ENCODE measurements at regions not wholly inside any gene's neighbourhood (a gene's known extent, or its start where the extent isn't known, plus 50 kb on each side); places are given as distances from the start of the nearest gene placed in this dataset.

DNA sequence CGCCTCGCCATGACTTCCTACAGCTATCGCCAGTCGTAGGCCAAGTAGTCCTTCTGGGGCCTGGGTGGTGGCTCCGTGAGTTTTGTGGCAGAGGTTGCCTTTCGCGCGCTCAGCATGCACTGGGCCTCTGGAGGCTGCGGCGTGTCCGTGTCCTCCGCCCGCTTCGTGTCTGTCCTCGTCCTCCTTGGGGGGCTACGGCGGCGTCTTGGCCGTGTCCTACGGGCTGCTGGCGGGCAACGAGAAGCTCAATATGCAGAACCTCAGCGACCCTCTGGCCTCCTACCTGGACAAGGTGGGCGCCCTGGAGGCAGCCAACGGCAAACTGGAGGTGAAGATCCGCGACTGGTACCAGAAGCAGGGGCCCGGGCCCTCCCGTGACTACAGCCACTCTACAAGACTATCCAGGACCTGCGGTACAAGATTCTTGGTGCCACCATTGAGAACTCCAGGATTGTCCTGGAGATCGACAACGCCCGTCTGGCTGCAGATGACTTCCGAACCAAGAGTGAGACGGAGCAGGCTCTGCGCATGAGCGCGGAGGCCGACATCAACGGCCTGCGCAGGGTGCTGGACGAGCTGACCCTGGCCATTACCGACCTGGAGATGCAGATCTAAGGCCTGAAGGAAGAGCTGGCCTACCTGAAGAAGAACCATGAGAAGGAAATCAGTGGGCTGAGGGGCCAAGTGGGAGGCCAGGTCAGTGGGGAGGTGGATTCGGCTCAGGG lies 296.3 kb downstream of the OGFRL1 start:
- H3K27ac ChIP-seq (ENCODE audit: low read depth in 1 of 2, low read length in 2 of 2) = no peak overlapping the region
- H3K4me3 ChIP-seq (ENCODE audit: low read depth in 1 of 3, low read length in 3 of 3) = no peak overlapping the region
- H3K27me3 ChIP-seq (ENCODE audit: control insufficient read depth in 4 of 4, insufficient read depth in 4 of 4, low read length in 3 of 4) = no peaks in the 10 kb centered on the region
- H3K9ac ChIP-seq (ENCODE audit: low read depth in 1 of 2, low read length in 2 of 2) = no peak overlapping the region
- peaks cover 0 to 9% (median 0%) of the 10 kb centered on the region in 4 donors for H3K9me3 ChIP-seq (ENCODE audit: control insufficient read depth in 4 of 4, low read length in 3 of 4)
- WGBS = 96% methylated on average over 44 of the region's 44 CpGs
- DNase-seq (ENCODE audit: low spot score) = no peak
- TF ChIP-seq YY1 (IDR thresholded peaks at IDR 0.05) (no peak), FOXA1 (IDR thresholded peaks at IDR 0.05) (no peak), GABPA (IDR thresholded peaks at IDR 0.05 in 1 of 2, conservative IDR thresholded peaks at IDR 0.05 in 1 of 2) (no peak), HNF4A (conservative IDR thresholded peaks at IDR 0.05) (no peak)
- TF ChIP-seq, protein P1, sequence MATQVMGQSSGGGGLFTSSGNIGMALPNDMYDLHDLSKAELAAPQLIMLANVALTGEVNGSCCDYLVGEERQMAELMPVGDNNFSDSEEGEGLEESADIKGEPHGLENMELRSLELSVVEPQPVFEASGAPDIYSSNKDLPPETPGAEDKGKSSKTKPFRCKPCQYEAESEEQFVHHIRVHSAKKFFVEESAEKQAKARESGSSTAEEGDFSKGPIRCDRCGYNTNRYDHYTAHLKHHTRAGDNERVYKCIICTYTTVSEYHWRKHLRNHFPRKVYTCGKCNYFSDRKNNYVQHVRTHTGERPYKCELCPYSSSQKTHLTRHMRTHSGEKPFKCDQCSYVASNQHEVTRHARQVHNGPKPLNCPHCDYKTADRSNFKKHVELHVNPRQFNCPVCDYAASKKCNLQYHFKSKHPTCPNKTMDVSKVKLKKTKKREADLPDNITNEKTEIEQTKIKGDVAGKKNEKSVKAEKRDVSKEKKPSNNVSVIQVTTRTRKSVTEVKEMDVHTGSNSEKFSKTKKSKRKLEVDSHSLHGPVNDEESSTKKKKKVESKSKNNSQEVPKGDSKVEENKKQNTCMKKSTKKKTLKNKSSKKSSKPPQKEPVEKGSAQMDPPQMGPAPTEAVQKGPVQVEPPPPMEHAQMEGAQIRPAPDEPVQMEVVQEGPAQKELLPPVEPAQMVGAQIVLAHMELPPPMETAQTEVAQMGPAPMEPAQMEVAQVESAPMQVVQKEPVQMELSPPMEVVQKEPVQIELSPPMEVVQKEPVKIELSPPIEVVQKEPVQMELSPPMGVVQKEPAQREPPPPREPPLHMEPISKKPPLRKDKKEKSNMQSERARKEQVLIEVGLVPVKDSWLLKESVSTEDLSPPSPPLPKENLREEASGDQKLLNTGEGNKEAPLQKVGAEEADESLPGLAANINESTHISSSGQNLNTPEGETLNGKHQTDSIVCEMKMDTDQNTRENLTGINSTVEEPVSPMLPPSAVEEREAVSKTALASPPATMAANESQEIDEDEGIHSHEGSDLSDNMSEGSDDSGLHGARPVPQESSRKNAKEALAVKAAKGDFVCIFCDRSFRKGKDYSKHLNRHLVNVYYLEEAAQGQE (IDR thresholded peaks at IDR 0.05) = no peak
- TF ChIP-seq, protein P2, sequence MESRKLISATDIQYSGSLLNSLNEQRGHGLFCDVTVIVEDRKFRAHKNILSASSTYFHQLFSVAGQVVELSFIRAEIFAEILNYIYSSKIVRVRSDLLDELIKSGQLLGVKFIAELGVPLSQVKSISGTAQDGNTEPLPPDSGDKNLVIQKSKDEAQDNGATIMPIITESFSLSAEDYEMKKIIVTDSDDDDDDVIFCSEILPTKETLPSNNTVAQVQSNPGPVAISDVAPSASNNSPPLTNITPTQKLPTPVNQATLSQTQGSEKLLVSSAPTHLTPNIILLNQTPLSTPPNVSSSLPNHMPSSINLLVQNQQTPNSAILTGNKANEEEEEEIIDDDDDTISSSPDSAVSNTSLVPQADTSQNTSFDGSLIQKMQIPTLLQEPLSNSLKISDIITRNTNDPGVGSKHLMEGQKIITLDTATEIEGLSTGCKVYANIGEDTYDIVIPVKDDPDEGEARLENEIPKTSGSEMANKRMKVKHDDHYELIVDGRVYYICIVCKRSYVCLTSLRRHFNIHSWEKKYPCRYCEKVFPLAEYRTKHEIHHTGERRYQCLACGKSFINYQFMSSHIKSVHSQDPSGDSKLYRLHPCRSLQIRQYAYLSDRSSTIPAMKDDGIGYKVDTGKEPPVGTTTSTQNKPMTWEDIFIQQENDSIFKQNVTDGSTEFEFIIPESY (IDR thresholded peaks at IDR 0.05) = no peak
- H3K4me1 ChIP-seq (ENCODE audit: control insufficient read depth in 4 of 4, insufficient read depth in 4 of 4, low read length in 3 of 4) = no peaks in the 10 kb centered on the region
- no peaks in the 10 kb centered on the region for H3K36me3 ChIP-seq (ENCODE audit: control insufficient read depth in 4 of 4, insufficient read depth in 3 of 4, low read depth in 1 of 4, low read length in 3 of 4)

DNA sequence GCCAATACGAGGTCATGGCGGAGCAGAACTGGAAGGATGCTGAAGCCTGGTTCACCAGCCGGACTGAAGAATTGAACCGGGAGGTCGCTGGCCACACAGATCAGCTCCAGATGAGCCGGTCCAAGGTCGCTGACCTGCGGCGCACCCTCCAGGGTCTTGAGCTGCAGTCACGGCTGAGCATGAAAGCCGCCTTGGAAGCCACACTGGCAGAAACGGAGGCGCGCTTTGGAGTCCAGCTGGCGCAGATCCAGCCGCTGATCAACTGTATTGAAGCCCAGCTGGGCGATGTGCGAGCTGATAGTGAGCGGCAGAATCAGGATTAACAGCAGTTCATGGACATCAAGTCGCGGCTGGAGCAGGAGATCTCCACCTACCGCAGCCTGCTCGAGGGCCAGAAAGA lies 296.9 kb downstream of the OGFRL1 start:
- WGBS = 96% methylated on average over 23 of the region's 23 CpGs
- peaks cover 0 to 9% (median 0%) of the 10 kb centered on the region in 4 donors for H3K9me3 ChIP-seq (ENCODE audit: control insufficient read depth in 4 of 4, low read length in 3 of 4)
- H3K27me3 ChIP-seq (ENCODE audit: control insufficient read depth in 4 of 4, insufficient read depth in 4 of 4, low read length in 3 of 4) = no peaks in the 10 kb centered on the region
- H3K27ac ChIP-seq (ENCODE audit: low read depth in 1 of 2, low read length in 2 of 2) = no peak overlapping the region
- no peaks in the 10 kb centered on the region for H3K36me3 ChIP-seq (ENCODE audit: control insufficient read depth in 4 of 4, insufficient read depth in 3 of 4, low read depth in 1 of 4, low read length in 3 of 4)
- no peak overlapping the region for H3K9ac ChIP-seq (ENCODE audit: low read depth in 1 of 2, low read length in 2 of 2)
- H3K4me1 ChIP-seq (ENCODE audit: control insufficient read depth in 4 of 4, insufficient read depth in 4 of 4, low read length in 3 of 4) = no peaks in the 10 kb centered on the region
- TF ChIP-seq NR2F2 (IDR thresholded peaks at IDR 0.05) = no peak
- no peak for TF ChIP-seq RAD21 (IDR thresholded peaks at IDR 0.05)
- TF ChIP-seq, protein P3, sequence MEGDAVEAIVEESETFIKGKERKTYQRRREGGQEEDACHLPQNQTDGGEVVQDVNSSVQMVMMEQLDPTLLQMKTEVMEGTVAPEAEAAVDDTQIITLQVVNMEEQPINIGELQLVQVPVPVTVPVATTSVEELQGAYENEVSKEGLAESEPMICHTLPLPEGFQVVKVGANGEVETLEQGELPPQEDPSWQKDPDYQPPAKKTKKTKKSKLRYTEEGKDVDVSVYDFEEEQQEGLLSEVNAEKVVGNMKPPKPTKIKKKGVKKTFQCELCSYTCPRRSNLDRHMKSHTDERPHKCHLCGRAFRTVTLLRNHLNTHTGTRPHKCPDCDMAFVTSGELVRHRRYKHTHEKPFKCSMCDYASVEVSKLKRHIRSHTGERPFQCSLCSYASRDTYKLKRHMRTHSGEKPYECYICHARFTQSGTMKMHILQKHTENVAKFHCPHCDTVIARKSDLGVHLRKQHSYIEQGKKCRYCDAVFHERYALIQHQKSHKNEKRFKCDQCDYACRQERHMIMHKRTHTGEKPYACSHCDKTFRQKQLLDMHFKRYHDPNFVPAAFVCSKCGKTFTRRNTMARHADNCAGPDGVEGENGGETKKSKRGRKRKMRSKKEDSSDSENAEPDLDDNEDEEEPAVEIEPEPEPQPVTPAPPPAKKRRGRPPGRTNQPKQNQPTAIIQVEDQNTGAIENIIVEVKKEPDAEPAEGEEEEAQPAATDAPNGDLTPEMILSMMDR (IDR thresholded peaks at IDR 0.05; ENCODE audit: low read depth, low read length, missing input control) = no peak
- no peak for TF ChIP-seq FOXA1 (IDR thresholded peaks at IDR 0.05)
- no peak for TF ChIP-seq SP1 (IDR thresholded peaks at IDR 0.05)
- TF ChIP-seq EGR1 (IDR thresholded peaks at IDR 0.05; ENCODE audit: low read depth in 2 of 2) = no peak
- TF ChIP-seq JUND (IDR thresholded peaks at IDR 0.05) = no peak
- no peak for TF ChIP-seq FOXA2 (IDR thresholded peaks at IDR 0.05)
- TF ChIP-seq, protein P1 (IDR thresholded peaks at IDR 0.05) = no peak
- TF ChIP-seq YY1 (IDR thresholded peaks at IDR 0.05) = no peak
- no peak for TF ChIP-seq TAF1 (conservative IDR thresholded peaks at IDR 0.05)
- no peak for TF ChIP-seq GABPA (IDR thresholded peaks at IDR 0.05 in 1 of 2, conservative IDR thresholded peaks at IDR 0.05 in 1 of 2)
- TF ChIP-seq, protein P2 (IDR thresholded peaks at IDR 0.05) = no peak
- no peak for TF ChIP-seq RXRA (IDR thresholded peaks at IDR 0.05)
- no peak for TF ChIP-seq HNF4G (IDR thresholded peaks at IDR 0.05)
- DNase-seq (ENCODE audit: low spot score) = no peak
- H3K4me3 ChIP-seq (ENCODE audit: low read depth in 1 of 3, low read length in 3 of 3) = no peak overlapping the region

All from liver (tissue), 8 donors.